NCI-H1694 treated with DMSO at 0.1 percent for 48 hours (cell line): ENCODE measurements at regions not wholly inside any gene's neighbourhood (a gene's known extent, or its start where the extent isn't known, plus 50 kb on each side); places are given as distances from the start of the nearest gene placed in this dataset.

Source experiments
- DNase-seq: peaks from one replicate; lab custom pipeline; 2025; lab: John Stamatoyannopoulos, UW

GRCh38 chr2:150903055-150903454 is 358.6 kb downstream of the RBM43 start:
- no peak for DNase-seq

DNA sequence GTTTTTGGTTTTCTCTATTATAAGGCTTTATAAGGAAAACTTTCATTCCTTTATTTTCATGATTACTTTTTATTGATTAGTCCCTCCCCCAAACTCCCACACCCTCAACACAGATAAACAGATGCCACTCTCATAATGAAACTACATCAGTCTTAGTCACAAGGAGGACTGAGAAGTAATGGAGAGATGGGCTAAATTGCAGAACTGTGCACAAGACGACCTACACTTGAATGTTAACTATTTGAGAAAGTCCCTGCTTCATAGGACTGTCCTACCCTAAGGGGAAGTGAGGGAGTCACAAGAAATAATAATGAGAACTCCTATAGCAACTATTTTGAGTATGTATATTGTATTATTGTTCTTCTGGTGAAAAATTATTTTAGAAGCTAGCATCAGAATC is 360.8 kb downstream of the RBM43 start:
- no peak for DNase-seq

DNA sequence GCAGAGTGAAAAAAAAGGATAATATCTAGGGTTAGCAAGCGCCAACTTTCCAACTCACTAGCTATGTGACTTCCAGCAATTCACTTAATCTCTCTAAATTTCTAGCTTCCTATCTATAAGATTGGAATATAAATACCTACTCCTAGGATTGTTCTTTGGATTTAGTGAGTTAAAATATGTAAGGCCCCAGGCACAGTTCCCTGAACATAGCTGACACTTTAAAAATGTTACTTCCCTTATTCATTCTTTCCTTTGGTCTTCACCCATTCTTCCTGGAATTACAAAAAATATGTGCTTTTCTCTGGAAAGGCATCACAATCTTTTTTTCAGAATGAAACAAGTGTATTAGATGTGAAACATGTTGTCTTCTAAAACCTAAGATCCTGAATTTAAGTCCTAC is 365.7 kb downstream of the RBM43 start:
- no peak for DNase-seq

- DNase-seq, result no peak
Observed at GRCh38 chr2:150889141-150889540, 372.5 kb downstream of the RBM43 start.

GRCh38 chr2:150888337-150888736 is 373.3 kb downstream of the RBM43 start:
- no peak for DNase-seq

GRCh38 chr2:150887926-150888325 is 373.7 kb downstream of the RBM43 start:
- DNase-seq, result no peak

GRCh38 chr2:150885774-150886386 is 375.8 kb downstream of the RBM43 start:
- no peak for DNase-seq

GRCh38 chr2:150885236-150885635 is 376.4 kb downstream of the RBM43 start:
- no peak for DNase-seq

DNA sequence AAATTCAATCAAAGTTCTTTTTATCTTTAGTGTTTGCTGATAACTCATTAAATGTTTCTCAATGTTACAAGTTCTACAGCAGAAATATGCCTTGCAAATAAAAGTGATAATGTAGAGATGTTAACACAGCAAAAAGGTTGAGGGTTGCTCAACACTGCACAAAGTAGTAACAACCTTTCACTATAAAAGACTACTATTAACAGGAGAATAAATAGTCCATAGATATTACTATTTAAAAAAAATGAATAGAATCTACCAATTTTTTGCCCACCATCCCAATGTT is 378.1 kb downstream of the RBM43 start:
- DNase-seq, result no peak

DNA sequence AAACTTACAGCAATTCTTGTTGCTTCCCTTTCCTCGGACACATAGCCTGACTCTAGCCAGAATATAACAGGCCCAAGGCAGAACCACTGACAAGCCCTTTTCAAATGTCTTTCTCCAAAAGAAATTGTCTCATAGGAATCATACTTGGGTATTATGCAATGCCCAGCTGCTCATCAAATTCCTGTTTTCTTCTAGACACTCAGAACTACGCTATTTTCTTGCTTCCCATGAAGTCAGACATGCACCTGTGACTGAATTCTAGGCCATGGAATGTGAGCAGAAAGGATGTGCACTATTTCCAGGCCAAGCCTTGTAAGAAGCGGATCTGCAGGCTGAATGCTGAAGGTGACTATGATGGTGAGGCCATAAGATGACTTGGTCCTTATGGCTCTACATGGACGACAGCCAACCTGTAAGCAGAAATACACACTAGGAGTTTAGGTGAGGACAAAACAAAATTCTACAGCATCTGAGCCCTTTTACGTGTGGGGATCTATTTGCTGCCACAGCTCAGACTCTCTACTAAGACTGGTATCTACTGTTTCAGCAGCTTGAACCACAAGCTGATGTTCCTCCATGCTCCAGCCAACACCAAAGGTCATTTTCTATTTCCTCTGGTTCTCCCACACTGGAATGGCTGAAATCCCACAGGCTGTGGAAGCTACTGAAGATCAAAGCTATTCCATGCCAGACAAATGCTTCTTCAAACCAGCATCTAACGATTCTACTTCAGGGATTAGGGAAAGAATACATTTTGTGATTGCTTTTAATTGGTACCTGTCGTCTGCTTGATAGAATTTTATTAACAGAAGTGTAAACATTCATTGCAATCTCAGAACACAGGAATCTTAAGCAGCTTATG is 378.7 kb downstream of the RBM43 start:
- DNase-seq, result no peak

- no peak for DNase-seq
Observed at GRCh38 chr2:150880986-150881385, 380.7 kb downstream of the RBM43 start.

DNA sequence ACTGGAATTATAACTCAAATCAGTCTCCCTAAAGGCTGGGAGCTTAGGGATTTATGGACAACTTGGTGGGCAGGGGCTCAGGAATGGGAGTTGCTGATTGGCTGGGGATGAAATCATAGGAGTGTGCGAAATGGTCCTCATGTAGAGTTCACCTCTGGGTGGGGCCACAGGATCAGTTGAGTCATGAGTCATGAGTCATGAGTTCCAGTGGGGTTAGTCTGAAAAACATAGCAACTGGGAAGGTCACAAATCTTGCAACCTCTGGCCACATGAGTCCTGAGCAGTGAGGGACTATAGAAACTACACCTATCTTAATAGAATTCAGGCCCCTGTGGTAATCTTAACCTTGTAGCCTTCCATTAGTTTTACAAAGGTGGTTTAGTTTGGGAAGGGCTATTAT is 383.3 kb downstream of the RBM43 start:
- DNase-seq, result no peak

DNA sequence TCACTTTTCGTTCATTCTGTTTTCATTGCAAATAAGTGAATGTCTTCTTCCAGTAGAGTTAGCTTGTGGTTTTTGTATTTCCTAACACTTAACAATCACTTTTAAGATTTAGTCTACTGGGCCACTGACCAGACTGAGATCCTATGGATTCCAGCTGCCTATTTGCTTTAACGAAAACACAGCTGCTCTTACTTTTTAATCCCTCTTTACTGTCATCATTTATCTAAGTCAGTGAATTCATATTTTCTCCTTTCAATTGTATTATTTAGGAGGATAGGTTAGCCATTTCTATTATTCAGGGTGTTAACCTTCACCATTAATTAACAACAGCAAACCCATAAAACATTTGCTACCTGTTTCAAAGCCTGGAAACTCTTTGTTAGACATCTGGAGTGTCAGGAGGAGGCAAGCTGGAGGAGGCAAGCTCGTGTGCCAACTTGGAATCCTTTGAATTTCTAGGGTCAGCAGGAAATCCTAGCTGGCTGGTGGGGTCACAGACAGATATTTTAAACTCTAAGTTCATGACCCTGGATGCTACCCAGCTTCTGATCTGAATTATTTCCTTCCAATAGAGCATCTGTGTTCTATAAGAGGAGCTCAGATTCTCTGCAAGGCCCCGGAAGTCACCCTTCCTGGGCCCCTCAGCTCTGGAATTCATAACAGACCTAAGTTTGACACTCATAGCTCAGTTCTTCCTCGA is 385.3 kb downstream of the RBM43 start:
- no peak for DNase-seq

GRCh38 chr2:150873396-150873772 is 385.9 kb upstream of the RND3 start:
- DNase-seq, result no peak

- no peak for DNase-seq
Observed at GRCh38 chr2:150872756-150873395, 385.4 kb upstream of the RND3 start.

GRCh38 chr2:150866431-150866830 is 379.0 kb upstream of the RND3 start:
- no peak for DNase-seq

GRCh38 chr2:150863691-150864090 is 376.2 kb upstream of the RND3 start:
- no peak for DNase-seq

- DNase-seq, result no peak
Observed at GRCh38 chr2:150860301-150860700, 372.8 kb upstream of the RND3 start.

GRCh38 chr2:150859877-150860276 is 372.4 kb upstream of the RND3 start:
- DNase-seq, result no peak

DNA sequence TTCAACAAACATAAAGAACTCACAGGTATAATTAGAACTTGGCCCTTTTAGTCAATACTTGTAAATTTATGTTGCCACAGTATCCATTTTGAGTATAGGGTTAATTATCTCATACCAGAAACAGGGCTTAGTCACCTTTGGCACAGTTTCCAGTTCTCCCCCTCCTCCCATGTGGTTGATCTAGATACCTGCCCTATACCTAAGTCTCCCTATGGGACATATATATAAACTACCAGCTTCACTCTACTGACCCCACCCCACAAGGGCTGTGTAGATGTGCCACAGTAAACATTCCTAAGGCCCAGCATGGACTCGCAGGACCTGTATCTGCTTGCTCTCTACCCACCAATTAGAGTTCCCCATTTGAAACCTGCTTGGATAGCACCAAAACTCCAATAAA is 371.7 kb upstream of the RND3 start:
- DNase-seq, result no peak

GRCh38 chr2:150858382-150858781 is 370.9 kb upstream of the RND3 start:
- no peak for DNase-seq

- no peak for DNase-seq
Observed at GRCh38 chr2:150856596-150857281, 369.3 kb upstream of the RND3 start.
